ENCODE measurements at regions not wholly inside any gene's neighbourhood (a gene's known extent, or its start where the extent isn't known, plus 50 kb on each side); places are given as distances from the start of the nearest gene placed in this dataset.

DNA sequence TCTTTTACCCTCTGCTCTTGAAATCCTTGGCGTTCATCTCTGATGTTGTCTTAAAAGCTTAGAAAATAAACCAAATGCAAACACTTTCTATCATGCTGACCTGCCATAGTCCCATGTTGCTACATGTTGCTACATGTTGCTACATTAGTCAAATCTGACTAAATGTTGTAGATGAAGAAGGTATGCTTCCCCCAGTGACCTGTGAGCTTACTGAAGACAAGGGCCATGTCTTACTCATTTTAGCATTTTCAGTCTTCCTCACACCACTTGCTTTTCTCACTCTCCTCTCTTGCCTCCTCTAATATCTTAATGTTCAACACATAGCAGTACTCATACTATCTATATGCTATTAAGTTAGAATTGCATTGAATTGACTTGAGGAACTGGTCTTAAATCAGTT is 346.4 kb upstream of the MTNR1B start:
- Mint-ChIP-seq H3K4me1 (ENCODE audit: low read depth) (no peaks in the 10 kb centered on the region), H3K36me3 (ENCODE audit: insufficient read depth) (no peaks in the 10 kb centered on the region), H3K4me3 (ENCODE audit: low read depth) (no peak overlapping the region), H3K27me3 (no peaks in the 10 kb centered on the region), H3K9me3 (ENCODE audit: low read depth) (no peaks in the 10 kb centered on the region), H3K27ac (no peak overlapping the region)
- no peak for DNase-seq (ENCODE audit: low spot score, unreplicated experiment)
- no peak for TF ChIP-seq CTCF (IDR thresholded peaks at IDR 0.05; ENCODE audit: unreplicated experiment)

GRCh38 chr11:92625894-92626293 is 343.6 kb upstream of the MTNR1B start:
- H3K9me3 Mint-ChIP-seq (ENCODE audit: low read depth), result no peaks in the 10 kb centered on the region
- no peak overlapping the region for H3K27ac Mint-ChIP-seq
- DNase-seq (ENCODE audit: low spot score, unreplicated experiment), result no peak
- H3K27me3 Mint-ChIP-seq, result no peaks in the 10 kb centered on the region
- no peak for TF ChIP-seq CTCF (IDR thresholded peaks at IDR 0.05; ENCODE audit: unreplicated experiment)
- H3K36me3 Mint-ChIP-seq (ENCODE audit: insufficient read depth), result no peaks in the 10 kb centered on the region
- H3K4me3 Mint-ChIP-seq (ENCODE audit: low read depth), result no peak overlapping the region
- H3K4me1 Mint-ChIP-seq (ENCODE audit: low read depth), result peaks cover 3% of the 10 kb centered on the region

GRCh38 chr11:92626624-92627023 is 342.8 kb upstream of the MTNR1B start:
- Mint-ChIP-seq H3K4me3 (ENCODE audit: low read depth) (no peak overlapping the region), H3K4me1 (ENCODE audit: low read depth) (peaks cover 3% of the 10 kb centered on the region), H3K36me3 (ENCODE audit: insufficient read depth) (no peaks in the 10 kb centered on the region), H3K27me3 (no peaks in the 10 kb centered on the region), H3K9me3 (ENCODE audit: low read depth) (no peaks in the 10 kb centered on the region), H3K27ac (no peak overlapping the region)
- no peak for DNase-seq (ENCODE audit: low spot score, unreplicated experiment)
- TF ChIP-seq CTCF (IDR thresholded peaks at IDR 0.05; ENCODE audit: unreplicated experiment), result no peak

GRCh38 chr11:92627615-92628256 is 341.7 kb upstream of the MTNR1B start:
- Mint-ChIP-seq H3K4me3 (ENCODE audit: low read depth) (no peak overlapping the region), H3K4me1 (ENCODE audit: low read depth) (peaks cover 9% of the 10 kb centered on the region), H3K27ac (no peak overlapping the region), H3K36me3 (ENCODE audit: insufficient read depth) (no peaks in the 10 kb centered on the region), H3K27me3 (no peaks in the 10 kb centered on the region), H3K9me3 (ENCODE audit: low read depth) (no peaks in the 10 kb centered on the region)
- no peak for TF ChIP-seq CTCF (IDR thresholded peaks at IDR 0.05; ENCODE audit: unreplicated experiment)
- no peak for DNase-seq (ENCODE audit: low spot score, unreplicated experiment)

DNA sequence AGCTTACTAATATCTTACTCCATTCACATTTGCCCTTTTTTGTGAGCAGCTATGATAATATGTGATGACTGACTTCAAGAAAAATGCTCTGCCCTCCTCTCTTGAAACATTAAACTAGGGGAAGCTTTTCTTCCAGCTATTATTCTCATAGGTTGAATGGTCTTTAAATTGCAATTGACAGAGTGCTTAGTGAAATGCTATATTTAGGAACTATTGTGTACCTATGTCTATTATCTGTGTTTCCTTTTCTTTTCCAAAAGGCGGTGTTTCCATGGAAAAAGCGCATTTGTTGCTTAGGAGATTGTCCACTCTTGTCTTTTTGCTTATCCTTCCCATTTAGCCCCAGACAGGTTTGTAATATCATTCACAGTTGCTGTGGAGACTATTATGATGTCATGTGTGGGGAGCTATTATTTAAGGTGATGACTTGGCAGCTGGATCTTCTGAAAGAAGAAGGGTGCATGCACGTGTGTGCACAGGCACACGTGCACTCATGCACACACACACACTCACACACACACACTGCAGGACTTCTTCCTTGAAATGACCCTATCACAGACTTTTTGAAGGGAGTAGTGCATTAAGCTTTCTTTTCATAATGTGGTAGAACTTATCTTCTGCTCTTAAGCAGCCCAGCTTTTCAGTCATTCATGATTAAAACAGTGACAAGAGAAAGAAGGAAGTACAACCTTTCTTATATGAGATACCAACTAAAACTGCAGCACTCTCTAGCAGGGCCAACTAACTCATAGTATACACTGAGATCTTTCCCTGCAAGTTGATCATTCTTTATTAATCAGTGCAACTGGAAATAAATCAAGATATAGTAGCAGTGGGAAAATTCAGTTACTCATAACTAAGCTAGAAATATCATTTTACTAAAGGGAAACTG is 340.8 kb upstream of the MTNR1B start:
- Mint-ChIP-seq H3K27ac (no peak overlapping the region), H3K9me3 (ENCODE audit: low read depth) (no peaks in the 10 kb centered on the region), H3K4me1 (ENCODE audit: low read depth) (peaks cover 14% of the 10 kb centered on the region), H3K4me3 (ENCODE audit: low read depth) (no peak overlapping the region), H3K27me3 (no peaks in the 10 kb centered on the region), H3K36me3 (ENCODE audit: insufficient read depth) (no peaks in the 10 kb centered on the region)
- DNase-seq (ENCODE audit: low spot score, unreplicated experiment), result no peak
- no peak for TF ChIP-seq CTCF (IDR thresholded peaks at IDR 0.05; ENCODE audit: unreplicated experiment)

All from progenitor cell of endocrine pancreas (in vitro differentiated cells).